HG03060 (cell line): ENCODE measurements at regions not wholly inside any gene's neighbourhood (a gene's known extent, or its start where the extent isn't known, plus 50 kb on each side); places are given as distances from the start of the nearest gene placed in this dataset.
"Not testable (repeated sequence)": the region's sequence is repeated elsewhere in the genome, so short reads cannot be mapped to it uniquely, and the experiment has no call there.

ENCODE experiments used
- ATAC-seq: cut with Tn5 transposase; IDR thresholded peaks from one replicate; pipeline ENCODE4 v1.9.1; 2021; ENCODE audit warnings: low read depth, moderate number of reproducible peaks; ENCODE audit not compliant: unreplicated experiment

DNA sequence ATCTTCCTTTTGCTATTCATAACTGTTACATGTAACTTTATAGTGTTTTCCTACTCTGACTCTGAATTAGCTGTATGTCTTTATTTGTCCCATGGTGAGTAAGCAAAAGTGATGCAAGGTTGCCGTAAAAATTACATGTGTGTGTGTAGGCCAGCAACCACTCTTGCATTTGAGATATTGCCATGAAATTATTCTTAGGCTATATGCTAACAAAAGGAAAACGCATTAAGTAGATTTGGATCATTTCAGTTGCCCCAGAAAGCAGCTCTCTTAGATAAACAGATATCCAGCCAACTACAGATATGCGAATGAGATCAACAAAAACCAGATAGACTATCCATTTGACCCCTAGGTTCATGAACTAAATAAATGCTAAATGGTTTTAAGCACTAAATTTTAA, 73.6 kb downstream of the CYLC2 start:
- no peak for ATAC-seq

DNA sequence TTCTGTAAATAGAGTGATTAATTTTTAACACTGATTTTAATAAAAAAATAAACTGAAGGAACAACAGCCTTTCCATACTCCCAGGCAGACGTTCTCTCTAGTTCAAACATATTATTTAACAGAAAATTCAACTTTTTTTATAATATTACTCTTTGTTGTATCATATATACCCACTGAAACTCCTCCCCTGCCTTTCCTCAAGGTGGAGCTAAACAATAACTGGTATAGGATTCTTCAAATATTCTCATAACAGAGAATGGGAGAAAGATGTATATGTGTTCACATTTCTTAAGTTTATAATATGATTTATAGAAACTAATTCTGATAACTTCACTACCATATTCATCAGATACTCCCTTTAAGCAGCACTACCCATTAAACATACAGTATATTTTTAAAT, 83.4 kb downstream of the CYLC2 start:
- ATAC-seq: no peak

DNA sequence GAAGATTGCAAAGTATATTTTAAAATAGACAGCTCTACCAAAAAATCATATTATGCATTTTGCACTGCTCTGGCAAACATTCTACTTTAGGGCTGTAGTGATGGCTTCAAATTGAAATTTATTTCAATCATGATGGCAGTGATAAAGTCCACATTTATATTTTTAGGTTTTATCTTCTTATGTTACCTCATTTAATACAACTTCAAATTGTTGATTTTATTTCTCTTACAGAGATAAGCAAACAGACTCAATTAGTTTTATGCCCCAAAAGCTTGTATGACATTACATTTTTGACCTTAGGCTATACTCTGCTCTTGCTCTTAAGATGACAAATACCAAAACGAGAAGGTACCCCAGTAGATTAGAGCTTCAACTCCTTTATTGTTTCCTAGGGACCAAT, 87.4 kb downstream of the CYLC2 start:
- no peak for ATAC-seq

DNA sequence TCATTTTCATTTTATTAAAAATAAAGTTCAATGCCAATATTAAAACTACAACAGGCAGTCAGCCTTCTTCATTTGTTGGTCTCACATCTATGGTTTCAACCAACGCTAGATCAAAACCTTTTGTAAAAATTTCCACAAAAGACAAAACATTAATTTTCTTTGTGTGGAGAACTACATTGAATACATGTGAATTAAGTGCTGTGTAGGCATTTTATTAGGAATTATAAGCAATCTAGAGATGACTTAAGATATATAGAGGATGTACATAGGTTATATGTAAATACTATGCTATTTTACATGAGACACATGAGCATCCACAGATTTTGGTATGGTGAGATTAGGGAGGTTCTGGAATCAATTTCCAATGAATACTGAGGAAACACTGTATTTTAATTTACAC, 94.2 kb downstream of the CYLC2 start:
- no peak for ATAC-seq

- no peak for ATAC-seq
Observed at GRCh38 chr9:103104101-103104500, 109.0 kb downstream of the CYLC2 start.

DNA sequence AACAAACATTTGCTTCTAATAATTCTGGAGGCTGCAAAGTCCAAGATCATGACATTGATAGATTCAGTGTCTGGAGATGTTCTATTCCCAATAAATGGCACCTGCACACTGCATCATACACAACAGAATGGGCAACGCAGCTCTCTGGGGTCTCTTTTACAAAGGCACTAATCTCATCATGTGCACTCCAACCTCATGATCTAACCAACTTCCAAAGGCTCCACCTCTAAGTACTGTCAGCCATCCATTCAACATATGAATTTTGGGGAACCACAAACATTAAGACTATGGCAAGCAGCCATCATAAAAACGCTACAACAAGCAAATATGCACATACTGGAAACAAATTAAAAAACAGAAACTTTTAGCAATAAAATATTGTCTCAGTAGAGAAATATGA, 121.1 kb downstream of the CYLC2 start:
- no peak for ATAC-seq

DNA sequence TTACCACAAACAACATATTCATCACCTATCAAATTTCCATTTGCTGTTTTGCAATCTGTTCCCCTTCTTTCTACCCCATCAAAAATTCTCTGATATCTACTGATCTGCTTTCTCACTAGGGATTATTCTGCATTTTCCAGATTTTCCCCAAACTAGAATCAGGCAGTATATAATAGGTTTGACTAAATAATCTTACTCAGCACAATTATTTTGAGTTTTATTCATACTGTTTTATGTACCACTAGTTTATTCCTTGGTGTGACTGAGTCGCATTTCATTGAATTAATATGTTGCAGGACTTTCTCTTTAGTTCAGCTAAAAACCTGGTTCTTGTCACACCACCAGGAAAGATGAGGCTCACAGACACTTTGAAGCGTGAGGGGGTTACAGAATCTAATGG, 131.4 kb downstream of the CYLC2 start:
- ATAC-seq: no peak

DNA sequence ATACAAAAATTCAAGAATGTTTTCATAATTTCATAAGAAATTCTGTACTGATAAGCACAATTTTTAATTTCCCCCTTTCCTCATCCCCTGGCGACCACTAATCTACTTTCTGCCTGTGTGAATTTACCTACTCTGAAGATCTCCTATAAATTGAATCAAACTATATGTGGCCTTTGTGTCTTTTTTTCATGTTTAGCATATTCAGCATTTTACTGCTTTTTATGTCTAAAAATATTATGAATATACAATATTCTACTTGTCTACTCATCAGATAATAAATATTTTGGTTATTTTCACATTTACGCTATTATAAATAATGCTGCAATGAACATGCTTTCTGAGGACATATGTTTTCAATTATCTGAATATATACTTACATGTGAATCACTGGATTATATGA, 144.8 kb downstream of the CYLC2 start:
- no peak for ATAC-seq

- ATAC-seq: no peak
Observed at GRCh38 chr9:103152473-103152872, 157.3 kb downstream of the CYLC2 start.

- no peak for ATAC-seq
Observed at GRCh38 chr9:103167530-103167929, 172.4 kb downstream of the CYLC2 start.

GRCh38 chr9:103168254-103168653, 173.1 kb downstream of the CYLC2 start:
- no peak for ATAC-seq

DNA sequence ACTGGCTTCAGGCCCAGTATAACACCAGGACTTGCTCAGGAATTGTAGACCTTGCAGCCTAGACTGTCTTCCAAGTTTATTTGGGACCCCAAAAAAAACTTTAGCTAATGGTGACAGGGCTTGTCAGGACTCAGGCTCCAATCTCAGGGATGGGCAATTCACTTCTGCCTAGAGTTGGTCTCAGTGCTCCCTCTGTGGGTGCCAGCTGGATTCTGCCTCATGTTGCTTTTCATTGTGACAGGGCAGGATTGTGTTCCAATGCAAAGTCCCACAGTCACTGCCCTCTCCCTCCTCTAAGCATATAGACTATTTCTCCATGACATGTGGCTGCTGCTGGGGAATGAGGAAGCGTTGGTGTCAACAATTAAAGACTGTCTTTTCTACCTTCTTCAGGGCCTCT, 174.7 kb downstream of the CYLC2 start:
- no peak for ATAC-seq

GRCh38 chr9:103183701-103184171, 188.6 kb downstream of the CYLC2 start:
- ATAC-seq: no peak

GRCh38 chr9:103186959-103187358, 191.8 kb downstream of the CYLC2 start:
- no peak for ATAC-seq

DNA sequence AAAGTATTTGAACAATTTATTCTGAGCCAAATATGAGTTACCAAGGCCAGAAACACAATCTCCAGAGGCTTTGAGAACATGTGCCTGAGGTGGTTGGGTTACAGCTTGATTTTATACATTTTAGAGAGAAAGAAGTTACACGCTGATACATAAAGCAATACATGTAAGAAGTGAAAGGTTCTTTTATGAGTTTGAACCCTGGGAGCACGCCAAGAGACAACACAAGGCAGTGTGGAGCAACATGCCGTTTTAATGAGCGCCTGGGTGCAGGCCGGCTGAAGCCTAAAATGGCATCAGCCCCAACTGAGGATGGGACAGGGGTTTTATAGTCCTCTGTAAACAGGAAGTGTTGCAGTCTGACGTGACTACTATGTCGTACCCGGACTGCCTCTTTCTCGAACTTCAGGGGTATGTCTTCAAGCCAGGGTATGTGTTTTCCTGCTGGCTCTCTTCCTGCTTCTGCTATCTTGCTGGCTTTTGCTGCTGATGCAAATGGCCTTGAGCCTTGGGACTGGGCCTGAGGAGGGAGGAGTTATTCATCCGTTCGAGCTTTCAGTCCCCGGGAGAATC, 193.7 kb downstream of the CYLC2 start:
- ATAC-seq: no peak

DNA sequence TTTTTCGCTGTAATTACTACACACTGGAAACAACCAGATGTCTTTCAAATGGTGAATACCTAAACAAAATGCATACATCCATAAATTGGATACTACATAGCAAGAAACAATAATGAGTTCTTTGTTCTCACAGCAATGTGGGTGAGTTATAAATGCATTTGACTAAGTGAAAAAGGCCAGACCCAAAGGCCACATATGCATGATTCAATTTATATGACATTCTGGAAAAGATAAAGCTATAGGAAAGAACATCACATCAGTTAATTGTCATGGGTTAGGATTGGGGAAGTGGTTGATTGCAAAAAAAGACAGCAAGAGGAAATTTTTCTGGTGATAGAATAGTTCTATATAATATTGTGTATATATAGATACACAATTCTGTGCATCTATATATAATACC, 198.9 kb downstream of the CYLC2 start:
- no peak for ATAC-seq

- no peak for ATAC-seq
Observed at GRCh38 chr9:103203172-103203571, 208.0 kb downstream of the CYLC2 start.

GRCh38 chr9:103205881-103206585, 210.9 kb downstream of the CYLC2 start:
- not testable (repeated sequence) for ATAC-seq

DNA sequence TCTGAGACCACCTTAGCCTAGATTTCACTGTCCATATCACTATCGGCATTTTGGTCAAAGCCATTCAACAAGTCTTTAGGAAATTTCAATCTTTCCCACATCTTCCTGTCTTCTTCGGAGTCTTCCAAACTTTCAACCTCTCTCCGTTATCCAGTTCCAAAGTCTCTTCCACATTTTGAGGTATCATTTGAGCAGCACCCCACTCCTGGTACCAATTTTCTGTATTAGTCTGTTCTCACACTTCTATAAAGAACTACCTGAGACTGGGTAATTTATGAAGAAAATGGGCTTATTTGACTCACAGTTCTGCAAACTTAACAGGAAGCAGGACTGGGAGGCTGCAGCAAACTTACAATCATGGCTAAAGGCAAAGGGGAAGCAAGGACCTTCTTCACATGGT, 215.5 kb downstream of the CYLC2 start:
- no peak for ATAC-seq

DNA sequence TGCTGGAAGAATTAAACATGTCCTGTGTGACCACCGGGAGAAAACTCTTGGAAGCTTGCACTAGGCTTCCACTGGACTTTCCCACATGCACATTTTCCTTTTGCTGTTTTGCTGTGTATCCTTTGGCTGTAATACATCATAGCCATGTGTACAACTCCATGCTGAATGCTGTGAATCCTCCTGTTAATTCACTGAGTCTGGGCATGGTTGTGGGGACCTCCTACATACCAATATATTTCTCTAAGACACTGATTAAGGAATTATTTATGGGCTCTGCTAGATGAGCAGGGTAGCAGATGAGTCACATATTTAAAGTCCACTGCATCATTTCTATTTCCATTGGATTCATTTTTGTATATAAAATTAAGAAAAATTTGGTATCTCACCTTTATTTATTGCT, 220.1 kb downstream of the CYLC2 start:
- ATAC-seq: no peak

GRCh38 chr9:103225702-103226646, 230.8 kb downstream of the CYLC2 start:
- ATAC-seq: no peak
